Fibroblast of lung (primary cell): ENCODE measurements at regions not wholly inside any gene's neighbourhood (a gene's known extent, or its start where the extent isn't known, plus 50 kb on each side); places are given as distances from the start of the nearest gene placed in this dataset.

Experiments used
- DNase-seq, 2 donors: peaks; one replicate each; pipeline versions ENCODE4 v3.0.0 to v3.0.0-alpha.2; 2010; ENCODE audit warnings: low read depth in 2 of 2
- H2AFZ ChIP-seq: 2 replicates; pipeline ENCODE4 v1.5.1; 2012; ENCODE audit warnings: low read length, control low read depth, inconsistent platforms
- H3K27ac ChIP-seq: 2 replicates; pipeline ENCODE4 v1.5.1; 2011; ENCODE audit warnings: low read length, control low read depth; ENCODE audit not compliant: insufficient read depth
- H3K27me3 ChIP-seq: 2 replicates; pipeline ENCODE4 v1.5.1; 2011; ENCODE audit warnings: mild to moderate bottlenecking, low read length; ENCODE audit not compliant: control insufficient read depth, insufficient read depth
- H3K36me3 ChIP-seq: 2 replicates; pipeline ENCODE4 v1.5.1; 2011; ENCODE audit warnings: low read length; ENCODE audit not compliant: control insufficient read depth, insufficient read depth
- H3K4me1 ChIP-seq: 2 replicates; pipeline ENCODE4 v1.5.1; 2011; ENCODE audit warnings: low read length; ENCODE audit not compliant: control insufficient read depth, insufficient read depth; ENCODE audit errors: extremely low read depth
- H3K4me2 ChIP-seq: 2 replicates; pipeline ENCODE4 v1.5.1; 2011; ENCODE audit warnings: low read length, control low read depth; ENCODE audit not compliant: insufficient read depth; ENCODE audit errors: extremely low read depth
- H3K4me3 ChIP-seq, 4 experiments: fragments of 200-600 bp in 1 of 4; sonication (generic) in 1 of 4; replicated peaks in 1 of 4; 2 replicates each; pipeline ENCODE4 v1.5.1; 2011 to 2016; ENCODE audit warnings: low read length in 4 of 4, low read depth in 3 of 4, mild to moderate bottlenecking in 3 of 4, control low read depth in 2 of 4, inconsistent platforms in 1 of 4, mixed read lengths in 1 of 4; ENCODE audit not compliant: insufficient read depth in 1 of 4; ENCODE audit errors: control extremely low read depth in 1 of 4
- H3K79me2 ChIP-seq: 2 replicates; pipeline ENCODE4 v1.5.1; 2012; ENCODE audit warnings: mild to moderate bottlenecking, low read length, inconsistent platforms; ENCODE audit not compliant: control insufficient read depth, insufficient read depth
- H3K9ac ChIP-seq: 2 replicates; pipeline ENCODE4 v1.5.1; 2011; ENCODE audit warnings: mild to moderate bottlenecking, low read length, control low read depth; ENCODE audit not compliant: insufficient read depth
- H3K9me3 ChIP-seq: 2 replicates; pipeline ENCODE4 v1.5.1; 2012; ENCODE audit warnings: low read depth, low read length; ENCODE audit not compliant: control insufficient read depth, insufficient read depth
- H4K20me1 ChIP-seq: 2 replicates; pipeline ENCODE4 v1.5.1; 2011; ENCODE audit warnings: low read length; ENCODE audit not compliant: control insufficient read depth, insufficient read depth; ENCODE audit errors: extremely low read depth
- EZH2 ChIP-seq: IDR thresholded peaks from 2 replicates; pipeline ENCODE4 v1.5.1; 2012; ENCODE audit warnings: low read length, control low read depth, mild to moderate bottlenecking; ENCODE audit errors: missing control alignments
- TF ChIP-seq, protein P1 (sequence below), 2 donors: IDR thresholded peaks in 1 of 2; conservative IDR thresholded peaks in 1 of 2; 1 replicate in 1 of 2; 2 replicates in 1 of 2; pipeline ENCODE4 v1.5.1; 2011 to 2012; ENCODE audit warnings: low read length in 2 of 2, control low read depth in 1 of 2, inconsistent platforms in 1 of 2, low read depth in 1 of 2, mild to moderate bottlenecking in 1 of 2

DNA sequence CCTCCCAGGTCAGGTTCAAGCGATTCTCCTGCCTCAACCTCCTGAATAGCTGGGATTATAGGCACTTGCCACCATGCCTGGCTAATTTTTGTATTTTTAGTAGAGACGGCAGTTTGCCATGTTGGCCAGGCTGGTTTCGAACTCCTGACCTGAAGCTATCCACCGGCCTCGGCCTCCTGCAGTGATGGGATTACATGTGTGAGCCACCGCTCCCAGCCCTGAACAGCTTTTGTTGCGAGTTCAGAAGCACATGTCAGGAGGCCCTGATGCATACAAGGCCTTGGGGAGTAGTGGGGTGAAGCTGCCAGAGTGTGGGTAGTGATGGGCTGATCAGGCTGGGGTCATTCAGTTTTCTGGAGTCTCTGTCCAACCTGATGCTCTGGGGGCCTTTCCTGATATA, 117.0 kb upstream of the C11orf87 start:
- H2AFZ ChIP-seq, result no peak overlapping the region
- no peak for DNase-seq
- H3K27me3 ChIP-seq, result no peaks in the 10 kb centered on the region
- no peaks in the 10 kb centered on the region for H3K9me3 ChIP-seq
- H3K4me1 ChIP-seq, result no peaks in the 10 kb centered on the region
- no peak for TF ChIP-seq EZH2
- H3K36me3 ChIP-seq, result no peaks in the 10 kb centered on the region
- H3K4me2 ChIP-seq, result no peak overlapping the region
- no peaks in the 10 kb centered on the region for H4K20me1 ChIP-seq
- no peak overlapping the region for H3K9ac ChIP-seq
- no peak overlapping the region for H3K4me3 ChIP-seq
- H3K27ac ChIP-seq, result no peak overlapping the region
- no peaks in the 10 kb centered on the region for H3K79me2 ChIP-seq

DNA sequence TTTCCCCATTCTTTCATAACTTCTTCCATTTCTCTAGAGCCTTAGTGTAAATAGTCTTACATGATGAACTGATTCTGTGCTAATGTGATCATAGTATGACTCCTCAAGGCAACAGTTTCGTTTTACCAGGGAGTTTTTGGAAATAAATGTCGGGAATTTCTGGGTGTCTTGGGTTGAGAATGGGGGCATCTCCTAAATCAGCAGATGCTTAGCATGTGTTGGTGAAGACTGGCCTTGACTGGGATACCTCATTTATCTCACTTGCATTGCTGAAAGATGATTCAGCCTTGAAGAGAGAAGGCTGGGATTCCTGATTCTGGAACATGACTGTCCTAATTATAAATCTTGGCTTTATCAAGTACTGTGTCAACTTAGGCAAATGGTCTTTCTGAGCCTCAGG, 115.7 kb upstream of the C11orf87 start:
- H3K79me2 ChIP-seq, result no peaks in the 10 kb centered on the region
- H3K9ac ChIP-seq, result no peak overlapping the region
- H3K36me3 ChIP-seq, result no peaks in the 10 kb centered on the region
- H3K4me1 ChIP-seq, result no peaks in the 10 kb centered on the region
- H3K27ac ChIP-seq, result no peak overlapping the region
- peak in 1 of 2 donors; percentile 79 for DNase-seq
- TF ChIP-seq EZH2, result no peak
- TF ChIP-seq, protein P1, sequence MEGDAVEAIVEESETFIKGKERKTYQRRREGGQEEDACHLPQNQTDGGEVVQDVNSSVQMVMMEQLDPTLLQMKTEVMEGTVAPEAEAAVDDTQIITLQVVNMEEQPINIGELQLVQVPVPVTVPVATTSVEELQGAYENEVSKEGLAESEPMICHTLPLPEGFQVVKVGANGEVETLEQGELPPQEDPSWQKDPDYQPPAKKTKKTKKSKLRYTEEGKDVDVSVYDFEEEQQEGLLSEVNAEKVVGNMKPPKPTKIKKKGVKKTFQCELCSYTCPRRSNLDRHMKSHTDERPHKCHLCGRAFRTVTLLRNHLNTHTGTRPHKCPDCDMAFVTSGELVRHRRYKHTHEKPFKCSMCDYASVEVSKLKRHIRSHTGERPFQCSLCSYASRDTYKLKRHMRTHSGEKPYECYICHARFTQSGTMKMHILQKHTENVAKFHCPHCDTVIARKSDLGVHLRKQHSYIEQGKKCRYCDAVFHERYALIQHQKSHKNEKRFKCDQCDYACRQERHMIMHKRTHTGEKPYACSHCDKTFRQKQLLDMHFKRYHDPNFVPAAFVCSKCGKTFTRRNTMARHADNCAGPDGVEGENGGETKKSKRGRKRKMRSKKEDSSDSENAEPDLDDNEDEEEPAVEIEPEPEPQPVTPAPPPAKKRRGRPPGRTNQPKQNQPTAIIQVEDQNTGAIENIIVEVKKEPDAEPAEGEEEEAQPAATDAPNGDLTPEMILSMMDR (conservative IDR thresholded peaks at IDR 0.05 in 1 of 2, IDR thresholded peaks at IDR 0.05 in 1 of 2; ENCODE audit: low read depth in 1 of 2, low read length in 2 of 2), result no peak
- H3K4me2 ChIP-seq, result no peak overlapping the region
- no peak overlapping the region for H3K4me3 ChIP-seq
- H3K27me3 ChIP-seq, result no peaks in the 10 kb centered on the region
- H4K20me1 ChIP-seq, result no peaks in the 10 kb centered on the region
- H3K9me3 ChIP-seq, result no peaks in the 10 kb centered on the region
- H2AFZ ChIP-seq, result no peak overlapping the region

DNA sequence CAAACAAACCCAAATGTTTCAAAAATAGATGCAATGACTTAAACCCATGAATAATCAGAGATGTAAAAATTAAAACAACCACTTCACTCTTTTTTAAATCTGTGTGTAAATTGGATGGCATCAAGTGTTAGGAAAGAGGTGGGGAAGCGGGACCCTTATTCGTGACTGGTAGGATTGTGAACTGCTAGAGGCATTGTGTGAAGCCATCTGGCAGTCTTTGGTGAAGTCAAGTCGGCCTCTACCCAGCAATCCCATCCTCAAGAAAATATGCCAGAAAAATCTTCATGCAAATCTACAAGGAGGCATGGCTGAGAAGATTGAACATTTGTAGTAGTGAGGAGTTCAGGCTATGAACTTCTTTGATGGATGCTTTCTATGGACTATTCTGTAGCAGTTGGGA, 114.6 kb upstream of the C11orf87 start:
- Histone ChIP-seq H3K79me2 (no peaks in the 10 kb centered on the region), H3K9ac (no peak overlapping the region), H2AFZ (no peak overlapping the region), H4K20me1 (no peaks in the 10 kb centered on the region), H3K4me1 (no peaks in the 10 kb centered on the region), H3K27ac (no peak overlapping the region), H3K27me3 (no peaks in the 10 kb centered on the region), H3K36me3 (no peaks in the 10 kb centered on the region), H3K9me3 (no peaks in the 10 kb centered on the region), H3K4me2 (no peak overlapping the region), H3K4me3 (no peak overlapping the region)
- DNase-seq, result no peak
- no peak for TF ChIP-seq EZH2
- TF ChIP-seq, protein P1 (conservative IDR thresholded peaks at IDR 0.05 in 1 of 2, IDR thresholded peaks at IDR 0.05 in 1 of 2; ENCODE audit: low read depth in 1 of 2, low read length in 2 of 2), result no peak
